GM12873 (cell line): ENCODE measurements at regions not wholly inside any gene's neighbourhood (a gene's known extent, or its start where the extent isn't known, plus 50 kb on each side); places are given as distances from the start of the nearest gene placed in this dataset.

Source experiments
- TF ChIP-seq, protein P1 (sequence below): IDR thresholded peaks from 2 replicates; pipeline ENCODE4 v1.5.1; 2012; ENCODE audit warnings: low read depth, mild to moderate bottlenecking, moderate library complexity, low read length, control low read depth; ENCODE audit not compliant: insufficient read depth; ENCODE audit errors: missing control alignments

- TF ChIP-seq, protein P1, sequence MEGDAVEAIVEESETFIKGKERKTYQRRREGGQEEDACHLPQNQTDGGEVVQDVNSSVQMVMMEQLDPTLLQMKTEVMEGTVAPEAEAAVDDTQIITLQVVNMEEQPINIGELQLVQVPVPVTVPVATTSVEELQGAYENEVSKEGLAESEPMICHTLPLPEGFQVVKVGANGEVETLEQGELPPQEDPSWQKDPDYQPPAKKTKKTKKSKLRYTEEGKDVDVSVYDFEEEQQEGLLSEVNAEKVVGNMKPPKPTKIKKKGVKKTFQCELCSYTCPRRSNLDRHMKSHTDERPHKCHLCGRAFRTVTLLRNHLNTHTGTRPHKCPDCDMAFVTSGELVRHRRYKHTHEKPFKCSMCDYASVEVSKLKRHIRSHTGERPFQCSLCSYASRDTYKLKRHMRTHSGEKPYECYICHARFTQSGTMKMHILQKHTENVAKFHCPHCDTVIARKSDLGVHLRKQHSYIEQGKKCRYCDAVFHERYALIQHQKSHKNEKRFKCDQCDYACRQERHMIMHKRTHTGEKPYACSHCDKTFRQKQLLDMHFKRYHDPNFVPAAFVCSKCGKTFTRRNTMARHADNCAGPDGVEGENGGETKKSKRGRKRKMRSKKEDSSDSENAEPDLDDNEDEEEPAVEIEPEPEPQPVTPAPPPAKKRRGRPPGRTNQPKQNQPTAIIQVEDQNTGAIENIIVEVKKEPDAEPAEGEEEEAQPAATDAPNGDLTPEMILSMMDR = no peak
These were observed 58.1 kb upstream of the TMEM215 start for GRCh38 chr9:32725066-32725860.

DNA sequence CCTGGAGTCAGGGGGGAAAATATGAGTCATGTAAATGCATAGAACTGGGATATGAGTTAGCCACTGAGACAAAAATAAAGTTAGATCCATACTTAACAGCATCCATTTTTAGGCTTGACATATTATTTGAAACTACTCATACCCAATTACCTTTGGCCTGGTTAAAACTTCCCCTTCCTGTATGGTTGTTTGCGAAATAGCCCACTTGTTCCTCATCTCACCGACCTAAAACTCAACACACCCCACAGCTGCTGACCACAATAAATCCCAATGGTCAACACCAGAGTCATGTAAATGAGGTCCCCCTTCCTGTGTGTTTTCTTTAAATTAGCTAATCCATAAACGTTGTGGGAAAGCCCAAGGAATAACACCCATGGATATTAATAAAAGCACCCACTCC lies 55.2 kb upstream of the TMEM215 start:
- TF ChIP-seq, protein P1 = no peak
